NCI-H82 treated with DMSO at 0.1 percent for 48 hours (cell line): ENCODE measurements at regions not wholly inside any gene's neighbourhood (a gene's known extent, or its start where the extent isn't known, plus 50 kb on each side); places are given as distances from the start of the nearest gene placed in this dataset.
"Not testable (repeated sequence)": the region's sequence is repeated elsewhere in the genome, so short reads cannot be mapped to it uniquely, and the experiment has no call there.

ENCODE experiments used
- DNase-seq: peaks from one replicate; lab custom pipeline; 2025; ENCODE audit not compliant: unreplicated experiment; lab: John Stamatoyannopoulos, UW

GRCh38 chr7:9919-10318, 182.5 kb upstream of the FAM20C start:
- not testable (repeated sequence) for DNase-seq

- DNase-seq, result not testable (repeated sequence)
Measured at GRCh38 chr7:32565-33280, 159.6 kb upstream of the FAM20C start.

GRCh38 chr7:35121-35541, 157.2 kb upstream of the FAM20C start:
- DNase-seq, result not testable (repeated sequence)

GRCh38 chr7:36539-36938, 155.8 kb upstream of the FAM20C start:
- DNase-seq, result not testable (repeated sequence)

- not testable (repeated sequence) for DNase-seq
Measured at GRCh38 chr7:37656-38055, 154.7 kb upstream of the FAM20C start.

- not testable (repeated sequence) for DNase-seq
Measured at GRCh38 chr7:38444-38843, 153.9 kb upstream of the FAM20C start.

- DNase-seq, result not testable (repeated sequence)
Measured at GRCh38 chr7:39984-40740, 152.2 kb upstream of the FAM20C start.

- no peak for DNase-seq
Measured at GRCh38 chr7:40799-41750, 151.3 kb upstream of the FAM20C start.

- DNase-seq, result no peak
Measured at GRCh38 chr7:41917-42565, 150.3 kb upstream of the FAM20C start.

GRCh38 chr7:43791-44540, 148.4 kb upstream of the FAM20C start:
- no peak for DNase-seq

- DNase-seq, result no peak
Measured at GRCh38 chr7:44541-44896, 147.9 kb upstream of the FAM20C start.

GRCh38 chr7:45106-46090, 147.0 kb upstream of the FAM20C start:
- no peak for DNase-seq

- DNase-seq, result no peak
Measured at GRCh38 chr7:46123-46829, 146.1 kb upstream of the FAM20C start.

- DNase-seq, result no peak
Measured at GRCh38 chr7:46830-47140, 145.6 kb upstream of the FAM20C start.

- DNase-seq, result no peak
Measured at GRCh38 chr7:51456-52068, 140.8 kb upstream of the FAM20C start.

- no peak for DNase-seq
Measured at GRCh38 chr7:52100-52499, 140.3 kb upstream of the FAM20C start.

- no peak for DNase-seq
Measured at GRCh38 chr7:53531-53930, 138.8 kb upstream of the FAM20C start.

GRCh38 chr7:54615-55014, 137.8 kb upstream of the FAM20C start:
- DNase-seq, result no peak
